NCI-H1417 treated with DMSO at 0.1 percent for 48 hours (cell line): ENCODE measurements at regions not wholly inside any gene's neighbourhood (a gene's known extent, or its start where the extent isn't known, plus 50 kb on each side); places are given as distances from the start of the nearest gene placed in this dataset.
"Not testable (repeated sequence)": the region's sequence is repeated elsewhere in the genome, so short reads cannot be mapped to it uniquely, and the experiment has no call there.

Experiments used
- DNase-seq: peaks from one replicate; lab custom pipeline; 2025; lab: John Stamatoyannopoulos, UW

DNA sequence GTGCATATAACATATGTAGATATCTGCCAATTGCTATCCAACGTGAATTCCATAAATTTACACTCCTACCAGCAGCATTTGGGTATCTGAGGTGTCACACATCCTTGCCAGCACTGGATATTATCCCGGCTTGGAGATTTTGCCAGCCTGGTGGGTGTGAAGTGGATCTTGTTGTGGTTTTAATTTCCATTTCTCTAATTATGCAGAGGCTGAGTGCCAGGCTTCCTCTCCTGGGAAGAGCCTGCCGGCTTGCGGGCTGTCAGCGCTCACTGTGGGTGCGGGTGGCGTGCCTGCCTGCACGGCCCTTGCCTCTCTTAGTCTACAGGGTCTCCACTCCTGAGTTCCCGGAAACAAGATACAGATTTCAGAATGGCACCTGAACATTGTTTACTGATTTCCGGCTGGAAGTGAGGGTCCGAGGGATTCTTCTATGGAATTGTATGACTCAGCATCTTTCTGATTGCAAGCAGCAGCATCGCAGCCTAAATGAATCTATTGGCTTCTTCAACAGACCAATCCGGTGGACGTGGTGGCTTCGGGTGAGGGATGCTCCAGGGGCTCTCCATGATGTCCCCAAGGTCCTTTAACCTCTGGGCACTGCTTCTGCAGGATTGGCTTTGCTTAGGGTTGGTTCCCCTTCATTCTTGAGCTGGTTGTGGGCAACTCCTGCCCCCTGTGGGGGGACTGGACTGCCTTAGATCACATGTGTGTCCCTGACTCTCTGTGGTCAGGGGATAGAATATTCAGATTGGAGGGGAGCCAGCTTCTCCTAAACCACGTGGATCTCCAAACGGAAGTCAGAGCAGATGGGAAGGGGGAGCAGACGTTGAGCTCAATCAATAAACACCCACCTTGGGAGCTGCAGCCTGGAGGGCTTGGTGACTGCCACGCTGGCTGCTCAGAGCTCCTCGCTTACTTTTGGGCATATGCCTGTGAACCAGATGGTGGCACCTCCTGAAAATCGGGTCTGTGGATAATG lies 58.0 kb upstream of the LRPAP1 start:
- DNase-seq: not testable (repeated sequence)

DNA sequence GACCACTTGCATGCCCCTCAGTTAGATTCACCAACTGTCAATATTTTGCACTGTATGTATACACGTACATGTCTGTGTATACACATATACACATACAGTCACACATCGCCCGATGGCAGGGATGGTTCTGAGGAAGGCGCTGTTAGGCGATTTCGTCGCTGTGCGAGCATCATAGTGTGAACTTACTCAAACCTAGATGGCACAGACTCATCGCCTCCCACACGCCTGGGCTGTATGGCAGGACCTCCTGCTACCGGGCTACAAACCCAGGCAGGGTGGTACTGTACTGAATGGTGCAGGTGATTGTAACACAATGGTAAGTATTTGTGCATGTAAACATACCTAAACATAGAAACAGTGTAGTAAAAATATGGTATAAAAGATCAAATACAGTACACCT lies 57.2 kb upstream of the LRPAP1 start:
- DNase-seq: not testable (repeated sequence)

DNA sequence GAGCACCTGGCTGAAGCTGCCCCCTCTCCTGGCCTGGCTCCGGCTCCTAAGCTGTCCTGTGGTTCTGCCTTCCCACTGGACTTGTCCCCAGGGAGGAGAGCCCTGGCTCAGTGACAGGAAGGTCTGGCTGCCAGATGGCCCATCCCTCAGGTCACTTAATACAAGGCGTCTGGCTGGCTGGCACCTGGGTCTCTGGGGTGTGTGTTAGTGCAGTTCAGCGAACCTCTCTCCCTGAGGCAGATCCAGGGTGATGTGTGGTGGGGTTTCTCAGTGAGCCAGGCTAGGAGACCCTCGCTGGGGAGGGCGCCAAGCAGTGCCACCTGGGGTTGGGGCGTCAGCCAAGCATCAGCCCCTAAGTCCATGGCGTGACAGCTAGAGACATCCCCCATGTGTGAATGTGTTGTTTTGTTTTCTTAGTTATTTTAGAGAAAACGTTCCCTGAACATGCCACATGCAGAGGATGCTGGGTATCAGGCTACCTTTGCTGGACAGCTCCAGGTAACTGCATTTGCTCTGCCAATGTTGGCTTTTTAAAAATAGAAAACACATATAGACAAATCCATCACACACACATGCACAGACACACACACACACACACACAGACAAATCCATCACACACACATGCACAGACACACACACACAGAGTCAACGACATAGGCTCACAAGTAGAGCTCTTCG lies 56.4 kb upstream of the LRPAP1 start:
- DNase-seq: not testable (repeated sequence)

DNA sequence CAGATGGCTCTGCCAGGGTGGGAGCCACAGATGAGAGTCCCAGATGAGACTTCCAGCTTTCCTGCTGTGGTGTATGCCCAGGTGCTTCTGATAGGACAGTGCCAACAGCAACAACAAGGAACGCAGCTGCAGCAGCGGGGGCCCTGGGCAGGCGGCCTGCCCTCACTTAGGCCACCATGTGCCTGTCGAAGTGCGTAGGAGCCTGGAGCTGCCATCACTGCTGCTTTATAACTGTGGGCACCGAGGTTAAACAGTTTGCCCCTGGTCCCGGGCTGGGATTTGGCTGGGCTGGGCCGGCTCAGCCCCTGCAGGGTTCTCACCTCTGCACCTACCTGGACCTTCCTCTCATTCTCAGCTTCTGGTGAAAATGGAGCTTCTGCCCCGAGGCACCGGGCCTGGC lies 54.4 kb upstream of the LRPAP1 start:
- DNase-seq: not testable (repeated sequence)

DNA sequence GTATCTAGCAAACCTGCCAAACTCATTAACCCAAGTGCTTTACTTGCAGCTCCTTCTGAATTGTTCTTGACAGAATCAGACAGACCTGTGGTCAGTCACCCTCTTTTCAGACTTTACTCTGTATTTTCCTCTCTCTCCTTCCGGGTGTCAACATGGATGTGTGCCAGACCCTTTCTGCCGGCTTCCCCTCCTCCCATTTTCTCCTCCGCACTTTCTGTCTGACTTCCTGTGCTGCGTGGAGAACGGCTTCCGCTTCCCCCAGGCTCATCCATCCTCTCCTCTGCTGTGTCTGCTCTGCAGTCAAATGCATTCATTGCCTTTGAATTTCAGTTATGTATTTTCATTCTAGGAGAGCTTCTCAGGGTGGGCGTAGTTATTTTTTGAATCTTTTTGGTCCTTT lies 53.3 kb upstream of the LRPAP1 start:
- not testable (repeated sequence) for DNase-seq

DNA sequence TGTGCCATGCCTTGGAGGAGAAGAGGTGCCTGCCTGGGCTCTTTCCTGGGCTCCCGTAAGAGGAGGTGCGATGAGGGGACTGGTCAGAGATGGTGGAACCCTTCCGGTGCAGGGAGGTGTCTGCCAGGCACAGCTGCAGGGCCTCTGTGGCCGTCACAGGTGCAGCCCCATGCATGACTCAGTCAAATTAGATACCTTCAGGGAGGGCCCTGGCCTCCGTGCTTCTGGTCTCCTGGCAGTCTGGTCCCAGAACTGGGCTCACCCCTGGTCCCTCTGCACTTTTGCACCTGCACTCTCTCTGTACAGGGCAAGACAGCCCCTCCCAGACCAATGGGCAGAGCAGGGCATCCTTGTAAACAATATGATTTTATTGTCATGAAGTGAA lies 49.9 kb upstream of the LRPAP1 start:
- DNase-seq: no peak
